Mesodermal cell (in vitro differentiated cells): ENCODE measurements at regions not wholly inside any gene's neighbourhood (a gene's known extent, or its start where the extent isn't known, plus 50 kb on each side); places are given as distances from the start of the nearest gene placed in this dataset.
"Not testable (repeated sequence)": the region's sequence is repeated elsewhere in the genome, so short reads cannot be mapped to it uniquely, and the experiment has no call there.

Source experiments
- H3K27ac ChIP-seq: 2 replicates; pipeline ENCODE4 v1.7.0; 2013; ENCODE audit warnings: mild to moderate bottlenecking, low read depth, low read length, moderate library complexity; ENCODE audit not compliant: severe bottlenecking
- H3K36me3 ChIP-seq: 2 replicates; pipeline ENCODE4 v1.7.1; 2013; ENCODE audit warnings: mild to moderate bottlenecking, low read length, moderate library complexity; ENCODE audit not compliant: control insufficient read depth, insufficient read depth
- H3K4me1 ChIP-seq: one replicate; pipeline ENCODE4 v1.7.1; 2013; ENCODE audit warnings: mild to moderate bottlenecking, low read length; ENCODE audit not compliant: insufficient read depth, control insufficient read depth, poor library complexity, severe bottlenecking
- H3K4me3 ChIP-seq: 2 replicates; pipeline ENCODE4 v1.7.0; 2013; ENCODE audit warnings: low read length, control low read depth, mild to moderate bottlenecking; ENCODE audit not compliant: insufficient read depth, poor library complexity, severe bottlenecking; ENCODE audit errors: extremely low read depth
- H3K9me3 ChIP-seq: 2 replicates; pipeline ENCODE4 v1.7.1; 2013; ENCODE audit warnings: mild to moderate bottlenecking, low read length, moderate library complexity; ENCODE audit not compliant: control insufficient read depth
- WGBS, 2 experiments: methylation state at CpG; one replicate each; pipeline ENCODE4 v1.1.5; 2013; ENCODE audit warnings: missing lambda C conversion rate in 2 of 2; ENCODE audit not compliant: insufficient coverage in 2 of 2; 5-methylcytosine and 5-hydroxymethylcytosine counted together

GRCh38 chr2:226456144-226456543 lies 343.5 kb downstream of the IRS1 start:
- WGBS, 2 experiments: no CpG with 5 or more reads among the region's 1 CpG
- not testable (repeated sequence) for H3K4me1 ChIP-seq, H3K4me3 ChIP-seq, H3K27ac ChIP-seq, H3K36me3 ChIP-seq
- H3K9me3 ChIP-seq: peaks cover 15% of the 10 kb centered on the region

- Histone ChIP-seq H3K9me3 (peaks cover 22% of the 10 kb centered on the region), H3K4me1 (peaks cover 5% of the 10 kb centered on the region), H3K4me3 (no peak overlapping the region), H3K27ac (no peak overlapping the region), H3K36me3 (no peaks in the 10 kb centered on the region)
- WGBS, 2 experiments: no CpG with 5 or more reads among the region's 2 CpGs
Measured at GRCh38 chr2:226452768-226453167, 346.9 kb downstream of the IRS1 start.

- H3K4me1 ChIP-seq: peaks cover 7% of the 10 kb centered on the region
- H3K36me3 ChIP-seq: no peaks in the 10 kb centered on the region
- H3K9me3 ChIP-seq: peaks cover 22% of the 10 kb centered on the region
- WGBS, 2 experiments: no CpG with 5 or more reads among the region's 2 CpGs
- no peak overlapping the region for H3K4me3 ChIP-seq
- no peak overlapping the region for H3K27ac ChIP-seq
Measured at GRCh38 chr2:226451486-226451885, 348.1 kb downstream of the IRS1 start.

GRCh38 chr2:226450141-226450540 lies 349.5 kb downstream of the IRS1 start:
- Histone ChIP-seq H3K36me3 (no peaks in the 10 kb centered on the region), H3K9me3 (peaks cover 22% of the 10 kb centered on the region), H3K27ac (no peak overlapping the region), H3K4me1 (peaks cover 7% of the 10 kb centered on the region), H3K4me3 (no peak overlapping the region)
- WGBS, 2 experiments: 83% methylated on average over 1 of the region's 6 CpGs; no CpG with 5 or more reads in 1 of the 2 experiments

- Histone ChIP-seq H3K27ac (no peak overlapping the region), H3K4me3 (no peak overlapping the region), H3K4me1 (peaks cover 7% of the 10 kb centered on the region), H3K9me3 (peaks cover 14% of the 10 kb centered on the region), H3K36me3 (no peaks in the 10 kb centered on the region)
- WGBS, 2 experiments: 80 to 96% methylated on average over 2 to 3 of the region's 5 CpGs
Measured at GRCh38 chr2:226447338-226448300, 352.0 kb downstream of the IRS1 start.

- H3K27ac ChIP-seq: no peak overlapping the region
- 40 to 86% methylated on average over 1 of the region's 3 CpGs for whole genome bisulfite sequencing, 2 experiments
- no peak overlapping the region for H3K4me3 ChIP-seq
- peaks cover 7% of the 10 kb centered on the region for H3K4me1 ChIP-seq
- H3K36me3 ChIP-seq: no peaks in the 10 kb centered on the region
- H3K9me3 ChIP-seq: peaks cover 11% of the 10 kb centered on the region
Measured at GRCh38 chr2:226446406-226447001, 353.1 kb downstream of the IRS1 start.

GRCh38 chr2:226445216-226445861 lies 354.3 kb downstream of the IRS1 start:
- Histone ChIP-seq H3K27ac (no peak overlapping the region), H3K4me3 (no peak overlapping the region), H3K9me3 (peaks cover 5% of the 10 kb centered on the region), H3K4me1 (peaks cover 4% of the 10 kb centered on the region), H3K36me3 (no peaks in the 10 kb centered on the region)
- no CpG with 5 or more reads among the region's 5 CpGs for WGBS, 2 experiments

GRCh38 chr2:226443112-226443511 lies 356.5 kb downstream of the IRS1 start:
- no peaks in the 10 kb centered on the region for H3K36me3 ChIP-seq
- no peak overlapping the region for H3K4me3 ChIP-seq
- H3K4me1 ChIP-seq: peaks cover 4% of the 10 kb centered on the region
- WGBS, 2 experiments: 90 to 98% methylated on average over 4 of the region's 5 CpGs
- H3K27ac ChIP-seq: no peak overlapping the region
- H3K9me3 ChIP-seq: no peaks in the 10 kb centered on the region

GRCh38 chr2:226440127-226440918 lies 359.3 kb downstream of the IRS1 start:
- WGBS, 2 experiments: 73 to 100% methylated on average over 1 of the region's 3 CpGs
- Histone ChIP-seq H3K27ac (no peak overlapping the region), H3K4me3 (no peak overlapping the region), H3K9me3 (no peaks in the 10 kb centered on the region), H3K4me1 (no peaks in the 10 kb centered on the region), H3K36me3 (no peaks in the 10 kb centered on the region)

GRCh38 chr2:226439337-226439736 lies 360.3 kb downstream of the IRS1 start:
- Histone ChIP-seq H3K4me3 (no peak overlapping the region), H3K27ac (no peak overlapping the region)
- WGBS, 2 experiments: 96 to 100% methylated on average over 3 to 4 of the region's 6 CpGs

More at GRCh38 chr2:226439337-226439736, 360.3 kb downstream of the IRS1 start:
- Histone ChIP-seq H3K36me3 (no peaks in the 10 kb centered on the region), H3K9me3 (no peaks in the 10 kb centered on the region), H3K4me1 (no peaks in the 10 kb centered on the region)
